MM.1S (cell line): ENCODE measurements at regions not wholly inside any gene's neighbourhood (a gene's known extent, or its start where the extent isn't known, plus 50 kb on each side); places are given as distances from the start of the nearest gene placed in this dataset.

Source experiments
- DNase-seq: peaks from one replicate; pipeline ENCODE4 v3.0.0-alpha.2; 2015
- H2AFZ ChIP-seq: fragments of 300-600 bp; sonication (generic); 2 replicates; pipeline ENCODE4 v1.6.0; 2016; ENCODE audit warnings: antibody characterized with exemption, low read length
- H3F3A ChIP-seq: fragments of 300-600 bp; sonication (generic); 2 replicates; pipeline ENCODE4 v1.6.1; 2016; ENCODE audit warnings: mild to moderate bottlenecking, antibody characterized with exemption, low read length, moderate library complexity, mixed read lengths; ENCODE audit not compliant: insufficient read depth
- H3K27ac ChIP-seq: fragments of 300-600 bp; sonication (generic); 2 replicates; pipeline ENCODE4 v1.5.1; 2016; ENCODE audit warnings: mild to moderate bottlenecking, low read length
- H3K27me3 ChIP-seq: fragments of 300-600 bp; sonication (generic); replicated peaks from 2 replicates; pipeline ENCODE4 v1.6.0; 2016; ENCODE audit warnings: low read length; ENCODE audit not compliant: insufficient read depth
- H3K36me3 ChIP-seq: fragments of 300-600 bp; sonication (generic); replicated peaks from 2 replicates; pipeline ENCODE4 v1.6.1; 2016; ENCODE audit warnings: mild to moderate bottlenecking, low read length, mixed read lengths; ENCODE audit not compliant: insufficient read depth
- H3K4me1 ChIP-seq: fragments of 300-600 bp; sonication (generic); 2 replicates; pipeline ENCODE4 v1.6.1; 2016; ENCODE audit warnings: low read length, mixed read lengths
- H3K4me2 ChIP-seq: fragments of 300-600 bp; sonication (generic); 2 replicates; pipeline ENCODE4 v1.6.0; 2016; ENCODE audit warnings: low read depth, low read length
- H3K4me3 ChIP-seq: fragments of 300-600 bp; sonication (generic); 2 replicates; pipeline ENCODE4 v1.5.1; 2016; ENCODE audit warnings: low read length, mixed read lengths
- H3K79me2 ChIP-seq: fragments of 300-600 bp; sonication (generic); 2 replicates; pipeline ENCODE4 v1.6.1; 2016; ENCODE audit warnings: mixed run types, low read length, mixed read lengths
- H3K9ac ChIP-seq: fragments of 300-600 bp; sonication (generic); 2 replicates; pipeline ENCODE4 v1.6.1; 2016; ENCODE audit warnings: low read length, mixed read lengths
- H3K9me2 ChIP-seq: fragments of 300-600 bp; sonication (generic); replicated peaks from 2 replicates; pipeline ENCODE4 v1.6.1; 2016; ENCODE audit warnings: mild to moderate bottlenecking, low read length, mixed read lengths; ENCODE audit not compliant: insufficient read depth
- H3K9me3 ChIP-seq: fragments of 300-600 bp; sonication (generic); replicated peaks from 2 replicates; pipeline ENCODE4 v1.6.1; 2016; ENCODE audit warnings: mild to moderate bottlenecking, low read length, mixed read lengths; ENCODE audit not compliant: insufficient read depth
- H4K20me1 ChIP-seq: fragments of 300-600 bp; sonication (generic); 2 replicates; pipeline ENCODE4 v1.6.1; 2016; ENCODE audit warnings: mild to moderate bottlenecking, low read length, moderate library complexity, mixed read lengths; ENCODE audit not compliant: insufficient read depth
- CTCF ChIP-seq: fragments of 300-600 bp; sonication (generic); IDR thresholded peaks from 2 replicates; pipeline ENCODE4 v1.5.1; 2016; ENCODE audit warnings: antibody characterized with exemption, low read length, mixed read lengths
- EZH2 ChIP-seq: fragments of 300-600 bp; sonication (generic); optimal IDR thresholded peaks from 2 replicates; pipeline ENCODE3; 2017; ENCODE audit warnings: low read depth, mild to moderate bottlenecking, antibody characterized with exemption, low read length, mixed read lengths
- EZH2phosphoT487 ChIP-seq: fragments of 300-600 bp; sonication (generic); IDR thresholded peaks from 2 replicates; pipeline ENCODE4 v1.6.1; 2018; ENCODE audit warnings: antibody characterized with exemption, low read length

GRCh38 chr5:124114911-124115310, 602.9 kb downstream of the CSNK1G3 start:
- H3K9ac ChIP-seq, result no peak overlapping the region
- no peaks in the 10 kb centered on the region for H3K27me3 ChIP-seq
- H3K4me3 ChIP-seq, result no peak overlapping the region
- no peaks in the 10 kb centered on the region for H4K20me1 ChIP-seq
- TF ChIP-seq CTCF (no peak), EZH2 (no peak)
- no peak overlapping the region for H3K4me2 ChIP-seq
- no peaks in the 10 kb centered on the region for H3K4me1 ChIP-seq
- no peaks in the 10 kb centered on the region for H3K9me2 ChIP-seq
- H2AFZ ChIP-seq, result no peak overlapping the region
- no peaks in the 10 kb centered on the region for H3F3A ChIP-seq
- H3K79me2 ChIP-seq, result no peaks in the 10 kb centered on the region
- H3K9me3 ChIP-seq, result no peaks in the 10 kb centered on the region
- no peaks in the 10 kb centered on the region for H3K36me3 ChIP-seq
- H3K27ac ChIP-seq, result no peak overlapping the region
- DNase-seq, result no peak

GRCh38 chr5:124111886-124112285, 599.9 kb downstream of the CSNK1G3 start:
- Histone ChIP-seq H3K79me2 (no peaks in the 10 kb centered on the region), H3K9me2 (no peaks in the 10 kb centered on the region), H3K4me3 (no peak overlapping the region), H3K4me1 (no peaks in the 10 kb centered on the region), H3K4me2 (no peak overlapping the region), H3K9ac (no peak overlapping the region), H3K9me3 (no peaks in the 10 kb centered on the region), H3F3A (no peaks in the 10 kb centered on the region), H3K36me3 (no peaks in the 10 kb centered on the region), H3K27ac (no peak overlapping the region), H3K27me3 (no peaks in the 10 kb centered on the region), H4K20me1 (no peaks in the 10 kb centered on the region), H2AFZ (no peak overlapping the region)
- TF ChIP-seq CTCF (no peak), EZH2 (no peak), EZH2phosphoT487 (no peak)
- DNase-seq, result no peak

- no peaks in the 10 kb centered on the region for H3K9me2 ChIP-seq
- no peaks in the 10 kb centered on the region for H3K27me3 ChIP-seq
- no peaks in the 10 kb centered on the region for H4K20me1 ChIP-seq
- no peaks in the 10 kb centered on the region for H3F3A ChIP-seq
- no peak overlapping the region for H3K4me3 ChIP-seq
- TF ChIP-seq EZH2, result no peak
- no peak for TF ChIP-seq EZH2phosphoT487
- TF ChIP-seq CTCF, result no peak
- no peaks in the 10 kb centered on the region for H3K79me2 ChIP-seq
- H3K27ac ChIP-seq, result no peak overlapping the region
- no peaks in the 10 kb centered on the region for H3K4me1 ChIP-seq
- no peaks in the 10 kb centered on the region for H3K9me3 ChIP-seq
- no peak overlapping the region for H3K4me2 ChIP-seq
- no peak for DNase-seq
- no peak overlapping the region for H2AFZ ChIP-seq
- H3K9ac ChIP-seq, result no peak overlapping the region
- H3K36me3 ChIP-seq, result no peaks in the 10 kb centered on the region
Measured at GRCh38 chr5:124110942-124111341, 599.0 kb downstream of the CSNK1G3 start.
